Astrocyte (in vitro differentiated cells and primary cell): ENCODE measurements at regions not wholly inside any gene's neighbourhood (a gene's known extent, or its start where the extent isn't known, plus 50 kb on each side); places are given as distances from the start of the nearest gene placed in this dataset.

Experiments
- EZH2 ChIP-seq: IDR thresholded peaks from 2 replicates; pipeline ENCODE4 v1.6.1; 2012; ENCODE audit warnings: mild to moderate bottlenecking, low read length, inconsistent platforms; ENCODE audit not compliant: insufficient read depth
- TF ChIP-seq, protein P1 (sequence below): IDR thresholded peaks from 2 replicates; pipeline ENCODE4 v1.5.1; 2011; ENCODE audit warnings: low read depth, mild to moderate bottlenecking, inconsistent platforms, low read length, moderate library complexity; ENCODE audit not compliant: insufficient read depth

DNA sequence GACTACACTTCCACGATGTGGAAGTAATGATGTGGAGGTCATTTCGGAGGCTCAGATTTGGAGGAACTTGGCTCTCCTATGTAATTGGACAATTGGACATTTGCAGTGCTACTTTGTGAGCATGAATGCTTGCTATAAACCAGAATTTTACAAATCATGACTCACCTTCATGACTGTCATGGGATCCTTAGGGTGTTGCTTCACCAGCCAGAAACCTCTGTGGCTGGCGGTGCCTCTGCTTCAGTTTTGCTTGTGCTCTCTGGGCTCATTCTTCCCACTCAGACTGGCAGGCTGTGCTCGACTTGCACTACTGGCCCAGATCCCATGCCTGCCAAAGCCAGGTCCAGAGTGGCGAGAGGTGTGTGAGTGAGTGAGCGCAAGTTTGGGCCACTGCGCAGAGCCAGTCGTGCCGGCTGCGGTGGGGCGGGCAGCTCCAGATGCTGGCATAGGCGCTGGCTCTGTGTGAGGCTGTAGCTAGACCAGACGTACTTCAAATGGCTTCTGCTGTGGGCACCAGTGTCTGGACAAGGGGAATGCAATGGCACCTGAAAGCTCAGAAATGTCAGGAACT, 387.8 kb downstream of the AEBP2 start:
- TF ChIP-seq, protein P1, sequence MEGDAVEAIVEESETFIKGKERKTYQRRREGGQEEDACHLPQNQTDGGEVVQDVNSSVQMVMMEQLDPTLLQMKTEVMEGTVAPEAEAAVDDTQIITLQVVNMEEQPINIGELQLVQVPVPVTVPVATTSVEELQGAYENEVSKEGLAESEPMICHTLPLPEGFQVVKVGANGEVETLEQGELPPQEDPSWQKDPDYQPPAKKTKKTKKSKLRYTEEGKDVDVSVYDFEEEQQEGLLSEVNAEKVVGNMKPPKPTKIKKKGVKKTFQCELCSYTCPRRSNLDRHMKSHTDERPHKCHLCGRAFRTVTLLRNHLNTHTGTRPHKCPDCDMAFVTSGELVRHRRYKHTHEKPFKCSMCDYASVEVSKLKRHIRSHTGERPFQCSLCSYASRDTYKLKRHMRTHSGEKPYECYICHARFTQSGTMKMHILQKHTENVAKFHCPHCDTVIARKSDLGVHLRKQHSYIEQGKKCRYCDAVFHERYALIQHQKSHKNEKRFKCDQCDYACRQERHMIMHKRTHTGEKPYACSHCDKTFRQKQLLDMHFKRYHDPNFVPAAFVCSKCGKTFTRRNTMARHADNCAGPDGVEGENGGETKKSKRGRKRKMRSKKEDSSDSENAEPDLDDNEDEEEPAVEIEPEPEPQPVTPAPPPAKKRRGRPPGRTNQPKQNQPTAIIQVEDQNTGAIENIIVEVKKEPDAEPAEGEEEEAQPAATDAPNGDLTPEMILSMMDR: no peak
- no peak for TF ChIP-seq EZH2
